Vagina (tissue), 2 donors: ENCODE measurements at regions not wholly inside any gene's neighbourhood (a gene's known extent, or its start where the extent isn't known, plus 50 kb on each side); places are given as distances from the start of the nearest gene placed in this dataset.

Source experiments
- DNase-seq, 2 donors: peaks; one replicate each; pipeline ENCODE4 v3.0.0-alpha.2; 2017; ENCODE audit errors: extremely low spot score in 2 of 2
- H3K27ac ChIP-seq: fragments of 200-600 bp; sonication (generic); one replicate; pipeline ENCODE4 v1.5.1; 2019
- H3K27me3 ChIP-seq: fragments of 200-600 bp; sonication (generic); one replicate; pipeline ENCODE4 v1.5.1; 2019
- H3K36me3 ChIP-seq, 2 donors: fragments of 200-600 bp; sonication (generic); one replicate each; pipeline ENCODE4 v1.5.1; 2017 to 2019
- H3K4me1 ChIP-seq: fragments of 200-600 bp; sonication (generic); one replicate; pipeline ENCODE4 v1.5.1; 2019
- H3K4me3 ChIP-seq, 2 donors: fragments of 200-600 bp; sonication (generic); 1 replicate in 1 of 2; 2 replicates in 1 of 2; pipeline ENCODE4 v1.5.1; 2016 to 2019
- H3K9me3 ChIP-seq: fragments of 200-600 bp; sonication (generic); one replicate; pipeline ENCODE4 v1.5.1; 2019
- POLR2A ChIP-seq, 2 donors: fragments of 450-650 bp; IDR thresholded peaks; one replicate each; pipeline ENCODE4 v1.6.1; 2017; ENCODE audit warnings: antibody characterized with exemption in 2 of 2, mild to moderate bottlenecking in 2 of 2, moderate library complexity in 2 of 2
- POLR2AphosphoS5 ChIP-seq, 2 donors: sonication (generic); formaldehyde crosslinking; IDR thresholded peaks; one replicate each; pipeline ENCODE4 v1.9.0; 2017; ENCODE audit warnings: antibody characterized with exemption in 2 of 2, mild to moderate bottlenecking in 2 of 2, low read depth in 1 of 2; ENCODE audit not compliant: insufficient read depth in 1 of 2
- intact Hi-C: fragments of 100-400 bp; cut with DNase I; formaldehyde crosslinking; loops from one replicate; pipeline ENCODE4 v1.15.1; 2023
- TF ChIP-seq, protein P1 (sequence below), 3 experiments: fragments of 450-650 bp in 2 of 3; fragments of 200-600 bp in 1 of 3; sonication (generic) in 1 of 3; IDR thresholded peaks; one replicate each; pipeline ENCODE4 v1.5.1; 2017 to 2019; ENCODE audit warnings: antibody characterized with exemption in 3 of 3, mild to moderate bottlenecking in 2 of 3, moderate library complexity in 2 of 3

DNA sequence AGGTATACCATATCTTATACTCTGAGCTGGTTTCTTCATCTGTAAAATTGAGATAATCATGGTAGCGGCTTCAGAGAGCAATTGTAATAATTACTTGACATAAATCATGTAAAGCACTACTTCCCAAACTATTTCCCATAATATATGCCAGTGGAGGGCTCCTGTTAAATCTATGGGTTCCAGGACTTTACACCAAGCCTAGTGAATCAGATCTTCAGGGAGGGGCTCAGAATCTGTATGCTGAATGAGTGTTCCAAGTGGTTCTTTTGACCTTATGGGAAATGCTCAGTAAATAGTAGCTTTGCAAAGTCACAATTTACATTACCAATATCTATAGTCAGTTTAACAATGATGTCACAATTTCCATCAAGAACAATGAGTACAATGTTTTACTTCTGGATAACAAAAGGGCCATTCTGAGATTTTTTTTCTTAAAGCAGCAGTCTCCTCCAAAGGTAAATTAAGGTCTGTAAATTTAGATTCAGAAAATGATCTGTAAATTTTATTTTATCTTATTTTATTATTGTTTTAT lies 50.9 kb upstream of the NLK start:
- H3K9me3 ChIP-seq: no peaks in the 10 kb centered on the region

More for the DNA sequence above, 50.9 kb upstream of the NLK start:
- DNase-seq: no peak
- intact Hi-C loops: no loop called here
- no peak overlapping the region for H3K27ac ChIP-seq
- H3K27me3 ChIP-seq: no peaks in the 10 kb centered on the region
- TF ChIP-seq, protein P1, sequence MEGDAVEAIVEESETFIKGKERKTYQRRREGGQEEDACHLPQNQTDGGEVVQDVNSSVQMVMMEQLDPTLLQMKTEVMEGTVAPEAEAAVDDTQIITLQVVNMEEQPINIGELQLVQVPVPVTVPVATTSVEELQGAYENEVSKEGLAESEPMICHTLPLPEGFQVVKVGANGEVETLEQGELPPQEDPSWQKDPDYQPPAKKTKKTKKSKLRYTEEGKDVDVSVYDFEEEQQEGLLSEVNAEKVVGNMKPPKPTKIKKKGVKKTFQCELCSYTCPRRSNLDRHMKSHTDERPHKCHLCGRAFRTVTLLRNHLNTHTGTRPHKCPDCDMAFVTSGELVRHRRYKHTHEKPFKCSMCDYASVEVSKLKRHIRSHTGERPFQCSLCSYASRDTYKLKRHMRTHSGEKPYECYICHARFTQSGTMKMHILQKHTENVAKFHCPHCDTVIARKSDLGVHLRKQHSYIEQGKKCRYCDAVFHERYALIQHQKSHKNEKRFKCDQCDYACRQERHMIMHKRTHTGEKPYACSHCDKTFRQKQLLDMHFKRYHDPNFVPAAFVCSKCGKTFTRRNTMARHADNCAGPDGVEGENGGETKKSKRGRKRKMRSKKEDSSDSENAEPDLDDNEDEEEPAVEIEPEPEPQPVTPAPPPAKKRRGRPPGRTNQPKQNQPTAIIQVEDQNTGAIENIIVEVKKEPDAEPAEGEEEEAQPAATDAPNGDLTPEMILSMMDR (IDR thresholded peaks at IDR 0.05): no peak
- TF ChIP-seq POLR2AphosphoS5 (IDR thresholded peaks at IDR 0.05; ENCODE audit: insufficient read depth in 1 of 2, low read depth in 1 of 2) (no peak), POLR2A (IDR thresholded peaks at IDR 0.05) (no peak)
- no peaks in the 10 kb centered on the region for H3K4me1 ChIP-seq
- no peaks in the 10 kb centered on the region for H3K36me3 ChIP-seq
- no peak overlapping the region for H3K4me3 ChIP-seq
